Type B pancreatic cell (in vitro differentiated cells): ENCODE measurements at regions not wholly inside any gene's neighbourhood (a gene's known extent, or its start where the extent isn't known, plus 50 kb on each side); places are given as distances from the start of the nearest gene placed in this dataset.

ENCODE experiments used
- DNase-seq: peaks from one replicate; pipeline ENCODE4 v3.0.0; 2021; ENCODE audit warnings: mixed read lengths; ENCODE audit not compliant: unreplicated experiment; ENCODE audit errors: extremely low spot score
- H3K27ac Mint-ChIP-seq: 2 replicates; pipeline ENCODE4 v1.8.0; 2021; ENCODE audit warnings: mild to moderate bottlenecking, mixed read lengths
- H3K27me3 Mint-ChIP-seq: 2 replicates; pipeline ENCODE4 v1.8.0; 2021; ENCODE audit warnings: mixed read lengths
- H3K36me3 Mint-ChIP-seq: 2 replicates; pipeline ENCODE4 v1.8.0; 2021; ENCODE audit warnings: mixed read lengths
- H3K4me1 Mint-ChIP-seq: one replicate; pipeline ENCODE4 v1.8.0; 2021; ENCODE audit warnings: mixed read lengths; ENCODE audit not compliant: unreplicated experiment
- H3K4me3 Mint-ChIP-seq: 2 replicates; pipeline ENCODE4 v1.8.0; 2021; ENCODE audit warnings: mild to moderate bottlenecking, mixed read lengths
- H3K9me3 Mint-ChIP-seq: 2 replicates; pipeline ENCODE4 v1.8.0; 2021; ENCODE audit warnings: mixed read lengths
- CTCF ChIP-seq: fragments of 200-600 bp; sonication (generic); conservative IDR thresholded peaks from 2 replicates; pipeline ENCODE4 v1.5.0; 2021; ENCODE audit warnings: antibody characterized with exemption, mild to moderate bottlenecking

DNA sequence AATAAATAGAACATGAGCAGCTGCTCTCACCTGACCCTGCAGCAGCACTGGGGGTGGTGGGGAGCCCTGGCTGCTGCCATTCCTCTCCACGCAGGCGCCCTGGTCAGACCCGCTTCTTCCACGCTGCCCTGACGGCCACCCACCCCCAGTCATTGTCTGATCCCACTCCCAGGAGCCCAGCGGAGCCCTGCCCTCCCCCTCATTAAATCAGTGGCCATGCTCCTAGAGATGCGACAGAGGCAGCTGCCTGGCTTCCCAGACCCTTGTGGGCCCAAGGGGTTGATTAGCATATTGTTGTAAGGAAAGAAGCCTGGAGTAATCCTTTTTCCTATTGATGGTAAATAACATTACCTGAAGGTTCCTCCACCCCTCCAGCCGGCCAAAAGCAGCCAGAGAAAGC, 301.5 kb downstream of the RRAGC start:
- DNase-seq: no peak
- H3K36me3 Mint-ChIP-seq: no peaks in the 10 kb centered on the region
- no peaks in the 10 kb centered on the region for H3K9me3 Mint-ChIP-seq
- TF ChIP-seq CTCF: no peak
- H3K4me1 Mint-ChIP-seq: peaks cover 39% of the 10 kb centered on the region
- H3K27me3 Mint-ChIP-seq: peaks cover 70% of the 10 kb centered on the region
- no peak overlapping the region for H3K27ac Mint-ChIP-seq
- no peak overlapping the region for H3K4me3 Mint-ChIP-seq

- H3K36me3 Mint-ChIP-seq: no peaks in the 10 kb centered on the region
- DNase-seq: no peak
- no peaks in the 10 kb centered on the region for H3K9me3 Mint-ChIP-seq
- peaks cover 67% of the 10 kb centered on the region for H3K27me3 Mint-ChIP-seq
- H3K4me1 Mint-ChIP-seq: peaks cover 25% of the 10 kb centered on the region
- TF ChIP-seq CTCF: no peak
- H3K4me3 Mint-ChIP-seq: no peak overlapping the region
- no peak overlapping the region for H3K27ac Mint-ChIP-seq
These were observed 304.0 kb downstream of the RRAGC start for GRCh38 chr1:38555594-38555993.

GRCh38 chr1:38555130-38555529, 304.4 kb downstream of the RRAGC start:
- Mint-ChIP-seq H3K9me3 (no peaks in the 10 kb centered on the region), H3K4me1 (peaks cover 21% of the 10 kb centered on the region), H3K27ac (no peak overlapping the region), H3K4me3 (no peak overlapping the region), H3K36me3 (no peaks in the 10 kb centered on the region), H3K27me3 (peaks cover 68% of the 10 kb centered on the region)
- DNase-seq: no peak
- no peak for TF ChIP-seq CTCF

- H3K9me3 Mint-ChIP-seq: no peaks in the 10 kb centered on the region
- no peak for DNase-seq
- H3K27me3 Mint-ChIP-seq: peaks cover 59% of the 10 kb centered on the region
- no peak overlapping the region for H3K27ac Mint-ChIP-seq
- no peak for TF ChIP-seq CTCF
- H3K36me3 Mint-ChIP-seq: no peaks in the 10 kb centered on the region
- no peak overlapping the region for H3K4me3 Mint-ChIP-seq
- no peaks in the 10 kb centered on the region for H3K4me1 Mint-ChIP-seq
These were observed 308.0 kb downstream of the RRAGC start for GRCh38 chr1:38551318-38552307.

DNA sequence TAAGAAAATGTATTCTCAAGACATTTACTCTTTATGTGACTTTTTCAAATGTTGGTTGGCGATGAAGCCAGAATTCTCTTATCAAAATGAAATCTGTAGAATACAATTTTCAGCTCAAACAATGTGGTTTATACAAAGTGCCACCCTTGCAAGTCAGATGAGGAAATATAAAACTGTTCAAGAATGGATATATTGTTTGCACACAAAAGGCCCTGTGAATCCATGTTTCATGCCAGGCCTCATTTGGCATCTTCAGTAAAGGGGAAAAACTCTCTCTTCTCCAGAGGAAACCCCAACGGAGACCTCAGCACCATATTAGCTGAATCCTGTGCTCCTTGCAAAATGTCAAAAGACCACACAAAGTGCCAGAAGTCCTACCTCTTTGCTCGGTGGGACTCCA, 310.4 kb downstream of the RRAGC start:
- no peak overlapping the region for H3K4me3 Mint-ChIP-seq
- H3K27ac Mint-ChIP-seq: no peak overlapping the region
- no peaks in the 10 kb centered on the region for H3K9me3 Mint-ChIP-seq
- TF ChIP-seq CTCF: no peak
- peaks cover 44% of the 10 kb centered on the region for H3K27me3 Mint-ChIP-seq
- H3K4me1 Mint-ChIP-seq: no peaks in the 10 kb centered on the region
- H3K36me3 Mint-ChIP-seq: no peaks in the 10 kb centered on the region
- no peak for DNase-seq
